ENCODE measurements at regions not wholly inside any gene's neighbourhood (a gene's known extent, or its start where the extent isn't known, plus 50 kb on each side); places are given as distances from the start of the nearest gene placed in this dataset.
"Not testable (repeated sequence)": the region's sequence is repeated elsewhere in the genome, so short reads cannot be mapped to it uniquely, and the experiment has no call there.

DNA sequence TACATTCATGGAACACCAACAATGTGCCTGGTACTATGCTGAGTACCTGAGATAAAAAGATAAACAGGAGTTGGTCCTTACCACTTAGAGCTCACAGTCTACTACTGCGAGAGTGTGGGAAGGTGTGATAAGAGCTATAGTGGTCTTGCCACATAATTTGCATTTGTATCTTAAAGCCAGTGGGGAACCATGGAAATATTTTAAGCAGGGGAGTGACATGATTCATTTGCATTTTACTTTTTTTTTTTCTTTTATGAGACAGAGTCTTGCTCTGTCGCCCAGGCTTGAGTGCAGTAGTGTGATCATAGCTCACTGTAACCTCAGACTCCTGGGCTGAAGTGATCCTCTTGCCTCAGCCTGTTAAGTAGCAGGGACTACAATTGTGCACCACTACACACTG, 53.6 kb downstream of the SRGAP2 start:
- H2BK12ac ChIP-seq (ENCODE audit: low read depth, low read length); DNase-seq (ENCODE audit: low read depth in 1 of 2, low spot score in 2 of 2); FAIRE-seq; CTCF ChIA-PET (ENCODE audit: partially characterized antibody); H3K56ac ChIP-seq (replicated peaks; ENCODE audit: insufficient read length, low read depth, low read length); H2BK120ac ChIP-seq (replicated peaks; ENCODE audit: low read depth, low read length); H3K79me2 ChIP-seq (ENCODE audit: control insufficient read depth in 1 of 2, insufficient read depth in 2 of 2, low read length in 2 of 2); H3K23ac ChIP-seq (ENCODE audit: insufficient read length); H2BK15ac ChIP-seq (ENCODE audit: low read length); H3K27ac ChIP-seq (ENCODE audit: low read depth, low read length); H2BK20ac ChIP-seq (ENCODE audit: low read length); H4K8ac ChIP-seq (ENCODE audit: extremely low read depth, insufficient read depth, low read length); H3K4ac ChIP-seq (replicated peaks; ENCODE audit: insufficient read length, low read depth, low read length); H3K36me3 ChIP-seq (ENCODE audit: control insufficient read depth in 2 of 4, insufficient read depth in 4 of 4, low read length in 3 of 4); POLR2A ChIA-PET (ENCODE audit: partially characterized antibody); H3K18ac ChIP-seq (ENCODE audit: extremely low read depth, low read length); H4K20me1 ChIP-seq (replicated peaks in 1 of 2; ENCODE audit: control insufficient read depth in 1 of 2, insufficient read depth in 2 of 2, low read length in 2 of 2); H2AFZ ChIP-seq (ENCODE audit: low read length); H3K4me1 ChIP-seq (replicated peaks in 1 of 4; ENCODE audit: control insufficient read depth in 3 of 4, insufficient read depth in 4 of 4, low read length in 3 of 4); H3K9me3 ChIP-seq (ENCODE audit: insufficient read depth in 2 of 2, low read depth in 1 of 2, low read length in 1 of 2); H3K14ac ChIP-seq (ENCODE audit: insufficient read length); H3K4me3 ChIP-seq (ENCODE audit: extremely low read depth in 1 of 4, insufficient read depth in 2 of 4, low read depth in 3 of 4, low read length in 4 of 4); H3K79me1 ChIP-seq (ENCODE audit: low read depth, low read length); H3K4me2 ChIP-seq (ENCODE audit: insufficient read depth in 1 of 2, low read depth in 2 of 2, low read length in 2 of 2); H2BK5ac ChIP-seq (ENCODE audit: low read depth, low read length); H3K23me2 ChIP-seq (ENCODE audit: low read depth, low read length); H2AK5ac ChIP-seq (ENCODE audit: low read depth, low read length); H4K91ac ChIP-seq (replicated peaks; ENCODE audit: insufficient read length, low read length); H4K5ac ChIP-seq (ENCODE audit: insufficient read length, low read depth, low read length); H3K27me3 ChIP-seq (replicated peaks in 1 of 4; ENCODE audit: control insufficient read depth in 3 of 4, extremely low read depth in 1 of 4, insufficient read depth in 3 of 4, low read length in 3 of 4); H3K9ac ChIP-seq (replicated peaks in 1 of 4; ENCODE audit: extremely low read depth in 1 of 4, low read depth in 3 of 4, low read length in 3 of 4): not testable (repeated sequence)
- WGBS, 2 experiments (ENCODE audit: extremely low coverage in 1 of 2, insufficient coverage in 1 of 2, insufficient read length in 1 of 2, insufficient replicate concordance in 2 of 2, low coverage in 1 of 2, low lambda C conversion rate in 2 of 2, missing lambda C conversion rate in 1 of 2), result no CpG with 5 or more reads among the region's 2 CpGs

DNA sequence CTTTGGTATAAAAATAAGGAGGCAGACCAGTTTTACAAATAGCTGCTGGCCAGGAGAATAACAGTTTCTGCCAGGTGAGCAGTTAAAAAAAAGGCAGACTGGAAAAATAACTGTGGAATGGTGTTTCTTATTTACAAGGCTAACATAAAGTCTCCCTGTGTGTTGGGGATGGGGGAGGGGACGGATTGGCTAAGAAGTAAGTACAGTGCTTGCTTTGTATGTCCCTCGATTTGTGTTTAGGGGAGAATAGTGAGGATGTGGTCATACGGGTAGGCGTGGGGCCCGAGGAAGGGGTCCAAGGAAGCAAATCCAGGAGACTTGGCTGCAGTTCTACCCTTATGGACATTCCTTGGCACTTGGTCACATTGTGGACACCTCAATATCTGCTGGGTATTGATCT, 58.1 kb downstream of the SRGAP2 start:
- H4K8ac ChIP-seq (ENCODE audit: extremely low read depth, insufficient read depth, low read length); H2BK20ac ChIP-seq (ENCODE audit: low read length); H2BK15ac ChIP-seq (ENCODE audit: low read length); POLR2A ChIA-PET (ENCODE audit: partially characterized antibody); H3K79me2 ChIP-seq (ENCODE audit: control insufficient read depth in 1 of 2, insufficient read depth in 2 of 2, low read length in 2 of 2); H3K9ac ChIP-seq (replicated peaks in 1 of 4; ENCODE audit: extremely low read depth in 1 of 4, low read depth in 3 of 4, low read length in 3 of 4); FAIRE-seq; H3K56ac ChIP-seq (replicated peaks; ENCODE audit: insufficient read length, low read depth, low read length); H2BK120ac ChIP-seq (replicated peaks; ENCODE audit: low read depth, low read length); H3K14ac ChIP-seq (ENCODE audit: insufficient read length); H3K79me1 ChIP-seq (ENCODE audit: low read depth, low read length); H3K4me2 ChIP-seq (ENCODE audit: insufficient read depth in 1 of 2, low read depth in 2 of 2, low read length in 2 of 2); H3K23me2 ChIP-seq (ENCODE audit: low read depth, low read length); H3K4me1 ChIP-seq (replicated peaks in 1 of 4; ENCODE audit: control insufficient read depth in 3 of 4, insufficient read depth in 4 of 4, low read length in 3 of 4); H2BK12ac ChIP-seq (ENCODE audit: low read depth, low read length); H4K5ac ChIP-seq (ENCODE audit: insufficient read length, low read depth, low read length); H3K18ac ChIP-seq (ENCODE audit: extremely low read depth, low read length); H2AFZ ChIP-seq (ENCODE audit: low read length); H3K23ac ChIP-seq (ENCODE audit: insufficient read length); H3K36me3 ChIP-seq (ENCODE audit: control insufficient read depth in 2 of 4, insufficient read depth in 4 of 4, low read length in 3 of 4); H3K9me3 ChIP-seq (ENCODE audit: insufficient read depth in 2 of 2, low read depth in 1 of 2, low read length in 1 of 2); H2BK5ac ChIP-seq (ENCODE audit: low read depth, low read length); DNase-seq (ENCODE audit: low read depth in 1 of 2, low spot score in 2 of 2); H3K27ac ChIP-seq (ENCODE audit: low read depth, low read length); H3K4ac ChIP-seq (replicated peaks; ENCODE audit: insufficient read length, low read depth, low read length); H2AK5ac ChIP-seq (ENCODE audit: low read depth, low read length); H4K20me1 ChIP-seq (replicated peaks in 1 of 2; ENCODE audit: control insufficient read depth in 1 of 2, insufficient read depth in 2 of 2, low read length in 2 of 2); H3K27me3 ChIP-seq (replicated peaks in 1 of 4; ENCODE audit: control insufficient read depth in 3 of 4, extremely low read depth in 1 of 4, insufficient read depth in 3 of 4, low read length in 3 of 4); H3K4me3 ChIP-seq (ENCODE audit: extremely low read depth in 1 of 4, insufficient read depth in 2 of 4, low read depth in 3 of 4, low read length in 4 of 4); H4K91ac ChIP-seq (replicated peaks; ENCODE audit: insufficient read length, low read length); CTCF ChIA-PET (ENCODE audit: partially characterized antibody): not testable (repeated sequence)
- 82% methylated on average over 5 of the region's 5 CpGs; no CpG with 5 or more reads in 1 of the 2 experiments for WGBS, 2 experiments (ENCODE audit: extremely low coverage in 1 of 2, insufficient coverage in 1 of 2, insufficient read length in 1 of 2, insufficient replicate concordance in 2 of 2, low coverage in 1 of 2, low lambda C conversion rate in 2 of 2, missing lambda C conversion rate in 1 of 2)

All from H1 (cell line).